GM12872 (cell line): ENCODE measurements at regions not wholly inside any gene's neighbourhood (a gene's known extent, or its start where the extent isn't known, plus 50 kb on each side); places are given as distances from the start of the nearest gene placed in this dataset.

Experiments
- CTCF ChIP-seq: IDR thresholded peaks from 3 replicates; pipeline ENCODE4 v1.5.1; 2011; ENCODE audit warnings: low read depth, mild to moderate bottlenecking, low read length, moderate library complexity; ENCODE audit not compliant: insufficient read depth

- no peak for TF ChIP-seq CTCF
These were observed 240.7 kb downstream of the RBFOX3 start for GRCh38 chr17:79370126-79370525.

DNA sequence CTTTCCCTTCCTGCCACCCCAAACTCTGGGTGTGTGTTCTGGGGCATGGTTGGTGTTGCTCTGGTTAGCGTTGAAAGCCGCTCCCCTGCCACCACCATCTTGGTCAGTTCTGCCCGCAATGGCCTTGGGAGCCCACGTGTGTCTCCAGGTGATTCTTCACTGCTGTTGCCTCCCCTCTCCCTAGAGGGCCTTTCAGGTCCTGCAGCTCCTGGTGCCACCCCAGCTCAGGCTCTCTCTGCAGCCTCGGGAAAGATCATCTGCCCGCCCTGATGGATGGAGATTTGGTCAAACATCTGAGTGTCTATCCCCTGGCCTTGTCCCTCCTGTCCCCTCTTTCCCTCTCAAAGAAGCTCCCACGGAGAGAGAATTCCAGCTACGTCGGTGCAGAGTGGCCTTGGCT, 241.3 kb downstream of the RBFOX3 start:
- TF ChIP-seq CTCF, result 0 out of 3 replicates have a peak, but pooled peaks have one; percentile 13

GRCh38 chr17:79369001-79369400, 241.8 kb downstream of the RBFOX3 start:
- TF ChIP-seq CTCF, result no peak

- TF ChIP-seq CTCF, result no peak
These were observed 242.3 kb downstream of the RBFOX3 start for GRCh38 chr17:79368521-79368920.

DNA sequence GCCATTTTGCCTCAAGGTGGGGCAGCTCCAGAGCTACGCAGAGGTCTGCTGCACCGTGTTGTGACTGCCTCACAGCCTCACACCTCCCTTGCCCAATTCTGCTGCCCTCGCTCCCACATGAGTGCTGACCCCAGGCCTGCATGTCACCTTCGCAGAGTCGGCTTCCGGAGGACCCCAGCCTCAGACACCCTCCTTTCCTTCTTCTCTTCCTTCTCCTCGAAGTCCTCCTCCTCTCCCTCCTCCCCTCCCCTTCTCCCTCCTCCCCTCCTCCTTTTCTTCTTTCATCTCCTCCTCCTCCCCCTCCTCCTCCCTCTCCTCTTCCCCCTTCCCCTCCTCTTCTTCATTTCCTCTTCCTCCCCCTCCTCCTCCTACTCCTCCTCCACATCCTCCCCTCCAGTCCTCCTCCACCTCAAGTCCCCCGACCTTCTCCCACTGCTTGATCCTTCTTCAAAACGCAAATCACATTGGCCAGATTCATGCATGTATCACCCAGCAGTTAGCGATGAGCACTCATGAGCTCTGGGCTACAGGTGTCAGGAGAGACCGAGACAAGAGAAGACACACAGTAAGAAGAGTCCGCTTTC, 243.8 kb downstream of the RBFOX3 start:
- TF ChIP-seq CTCF, result no peak

DNA sequence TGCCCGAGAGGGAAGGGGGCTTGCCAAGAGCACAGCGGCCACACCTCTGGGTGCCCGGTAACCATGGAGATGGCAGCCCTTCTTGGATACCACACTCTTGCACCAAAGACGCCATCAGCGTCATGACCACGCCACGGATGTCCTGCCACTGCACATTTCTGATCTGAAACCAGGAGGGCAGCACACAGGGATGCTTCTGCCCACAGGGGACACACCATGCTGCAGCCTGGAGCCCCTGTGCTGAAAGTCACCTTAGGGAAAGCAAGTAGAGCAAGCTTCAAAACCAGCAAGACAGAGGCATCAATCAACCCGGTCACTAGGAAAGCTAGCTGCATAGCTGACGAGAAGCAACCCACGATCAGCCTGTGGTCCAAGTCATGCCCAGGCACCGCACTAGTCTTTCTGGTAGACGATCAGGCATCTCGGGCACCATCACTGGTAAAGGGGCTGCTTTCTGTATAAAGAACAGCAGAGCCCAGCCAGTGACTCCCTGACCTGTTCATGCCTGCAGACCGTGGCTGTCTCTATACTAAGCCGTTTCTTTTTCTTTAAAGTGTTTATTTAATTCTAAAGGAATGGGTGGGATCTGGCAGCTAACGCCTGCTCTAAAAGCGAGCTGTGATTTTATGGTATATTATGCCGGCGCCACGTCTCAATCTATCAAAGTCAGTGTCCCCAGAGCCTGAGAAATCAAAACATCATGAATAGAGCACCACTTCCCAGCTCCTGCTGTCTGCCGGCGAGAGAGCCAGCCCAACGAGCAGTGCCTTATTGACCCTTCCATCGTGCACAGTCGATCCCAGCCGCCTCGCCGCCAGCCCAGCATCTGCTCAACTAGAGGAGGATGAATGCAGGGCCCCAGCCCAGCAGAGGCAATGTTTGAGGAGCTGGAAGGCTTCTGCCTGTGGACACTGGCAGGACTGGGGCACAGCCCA, 244.7 kb downstream of the RBFOX3 start:
- no peak for TF ChIP-seq CTCF

DNA sequence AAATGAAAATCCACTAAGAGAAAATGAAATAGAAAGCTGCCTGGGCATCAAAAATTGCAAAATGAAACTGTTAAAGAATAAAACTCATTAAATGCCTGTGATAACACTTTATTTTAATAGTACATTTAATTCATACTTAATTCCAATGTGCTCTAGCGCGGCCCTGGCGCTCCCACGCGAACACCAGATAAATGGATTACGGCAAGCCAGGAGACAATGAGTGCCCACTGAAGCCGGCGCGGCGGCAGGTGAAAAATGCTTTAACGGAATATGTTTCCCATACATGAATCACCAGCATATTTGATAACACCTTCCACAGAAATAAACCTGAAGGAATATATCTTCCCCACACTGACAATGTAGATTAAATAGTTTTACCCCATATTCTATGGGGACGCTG, 245.5 kb downstream of the RBFOX3 start:
- no peak for TF ChIP-seq CTCF
